ENCODE measurements at regions not wholly inside any gene's neighbourhood (a gene's known extent, or its start where the extent isn't known, plus 50 kb on each side); places are given as distances from the start of the nearest gene placed in this dataset.
A peak's percentile ranks its signal among the peaks of the same experiment; 100 is the strongest.
"Not testable (repeated sequence)": the region's sequence is repeated elsewhere in the genome, so short reads cannot be mapped to it uniquely, and the experiment has no call there.

DNA sequence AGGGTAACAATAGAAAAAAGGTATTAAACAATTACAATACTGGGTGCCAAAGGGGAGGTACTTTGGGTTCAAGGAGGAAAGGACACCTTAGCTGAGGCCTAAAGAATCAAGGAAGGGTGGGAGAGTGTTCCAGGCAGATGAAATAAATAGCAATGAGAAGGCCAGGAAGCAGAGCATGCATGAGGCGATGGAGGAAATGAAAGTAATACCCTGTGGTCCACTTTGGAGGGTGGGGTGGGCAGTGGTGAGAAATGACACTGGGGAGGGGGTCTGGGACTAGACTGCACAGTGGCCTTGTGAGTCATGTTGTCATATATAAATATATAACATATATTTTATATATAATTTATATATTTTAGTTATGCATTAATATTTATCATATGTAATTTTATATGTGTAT lies 55.9 kb downstream of the BHLHE40 start:
- no peak for DNase-seq

DNA sequence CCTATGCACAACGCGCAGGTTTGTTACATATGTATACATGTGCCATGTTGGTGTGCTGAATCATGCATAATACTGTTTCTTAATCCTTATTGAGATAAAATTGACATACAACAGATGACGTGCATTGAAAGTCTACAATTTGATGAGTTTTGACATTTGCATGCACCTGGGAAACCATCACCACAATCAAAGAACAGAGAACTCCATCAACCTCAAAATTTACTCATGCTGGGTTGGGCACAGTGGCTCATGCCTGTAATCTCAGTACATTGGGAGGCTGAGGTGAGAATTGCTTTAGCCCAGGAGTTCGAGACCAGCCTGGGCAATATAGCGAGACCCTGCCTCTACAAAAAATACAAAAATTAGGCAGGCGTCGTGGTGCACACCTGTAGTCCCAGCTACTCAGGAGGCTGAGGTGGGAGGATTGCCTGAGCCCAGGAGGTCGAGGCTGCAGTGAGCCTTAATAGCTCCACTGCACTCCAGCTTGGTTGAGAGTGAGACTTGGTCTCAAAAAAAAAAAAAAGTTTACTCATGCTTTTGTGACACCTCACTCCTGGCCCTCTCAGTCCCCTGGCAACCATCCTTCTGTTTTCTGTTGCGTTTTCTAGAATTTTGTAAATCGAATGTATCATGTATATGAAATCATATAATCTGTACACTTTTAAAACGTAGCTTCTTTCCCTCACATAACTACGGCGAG lies 56.6 kb downstream of the BHLHE40 start:
- no peak for DNase-seq

DNA sequence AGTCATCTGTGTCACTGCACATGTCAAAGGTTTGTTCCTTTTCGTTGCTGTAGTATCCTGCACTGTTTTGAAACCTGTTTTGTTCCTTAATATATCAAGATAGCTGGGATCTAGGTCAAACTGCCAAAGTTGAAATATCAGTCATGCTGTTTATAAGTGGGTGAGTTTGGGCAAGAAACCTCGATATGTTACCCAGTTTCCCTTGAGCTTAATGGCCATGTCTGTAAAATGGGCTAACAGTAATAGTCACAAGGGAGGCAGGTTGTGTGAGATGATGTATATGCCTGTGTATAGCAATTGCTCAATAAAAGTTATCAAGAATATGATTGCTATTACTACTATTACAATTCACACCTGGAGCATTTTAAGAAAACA lies 57.1 kb downstream of the BHLHE40 start:
- DNase-seq = no peak

GRCh38 chr3:5036858-5037257 lies 57.6 kb downstream of the BHLHE40 start:
- DNase-seq = no peak

GRCh38 chr3:5039585-5039984 lies 60.3 kb downstream of the BHLHE40 start:
- DNase-seq = no peak

GRCh38 chr3:5041315-5041714 lies 62.1 kb downstream of the BHLHE40 start:
- no peak for DNase-seq

DNA sequence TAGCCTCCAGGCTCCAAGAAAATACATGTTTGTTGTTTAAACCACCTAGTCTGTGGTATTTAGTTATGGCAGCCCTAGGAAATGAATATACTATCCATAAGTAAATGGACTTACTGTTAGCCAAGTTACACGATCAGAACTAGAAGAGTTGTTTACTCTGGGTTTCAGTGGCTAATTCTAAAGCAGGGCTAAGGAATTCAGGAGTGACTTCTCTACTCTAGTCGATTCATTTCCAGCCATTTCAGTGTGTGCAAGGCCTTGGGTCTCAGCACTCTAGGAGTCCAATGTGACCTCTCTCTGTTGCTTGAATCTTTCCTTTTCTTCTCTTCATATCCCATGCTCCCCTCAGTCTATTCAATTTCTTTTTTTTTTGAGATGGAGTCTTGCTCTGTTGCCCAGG lies 66.7 kb downstream of the BHLHE40 start:
- no peak for DNase-seq

GRCh38 chr3:5047764-5048419 lies 68.7 kb downstream of the BHLHE40 start:
- no peak for DNase-seq

DNA sequence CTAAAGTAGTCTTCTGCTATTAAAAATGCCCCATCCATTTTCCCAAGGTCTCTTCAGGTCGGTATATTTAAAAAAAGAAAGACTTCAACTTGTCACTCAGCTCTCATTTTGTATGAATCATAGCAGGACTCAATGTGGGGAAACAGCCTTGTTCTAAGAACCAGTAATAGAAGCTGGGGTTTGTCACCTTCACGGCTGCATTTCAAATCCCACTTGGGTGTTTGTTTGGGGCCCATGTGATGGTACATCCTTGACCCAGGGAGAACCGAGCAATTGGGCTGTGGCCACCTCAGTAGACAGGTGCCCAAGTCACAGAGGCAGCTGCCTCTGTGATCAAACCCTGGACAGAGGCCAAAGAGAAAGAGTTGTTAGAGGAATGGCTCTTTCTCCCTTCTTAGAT lies 70.3 kb upstream of the ARL8B start:
- DNase-seq = no peak

- no peak for DNase-seq
These were observed 69.8 kb upstream of the ARL8B start for GRCh38 chr3:5052247-5052646.

DNA sequence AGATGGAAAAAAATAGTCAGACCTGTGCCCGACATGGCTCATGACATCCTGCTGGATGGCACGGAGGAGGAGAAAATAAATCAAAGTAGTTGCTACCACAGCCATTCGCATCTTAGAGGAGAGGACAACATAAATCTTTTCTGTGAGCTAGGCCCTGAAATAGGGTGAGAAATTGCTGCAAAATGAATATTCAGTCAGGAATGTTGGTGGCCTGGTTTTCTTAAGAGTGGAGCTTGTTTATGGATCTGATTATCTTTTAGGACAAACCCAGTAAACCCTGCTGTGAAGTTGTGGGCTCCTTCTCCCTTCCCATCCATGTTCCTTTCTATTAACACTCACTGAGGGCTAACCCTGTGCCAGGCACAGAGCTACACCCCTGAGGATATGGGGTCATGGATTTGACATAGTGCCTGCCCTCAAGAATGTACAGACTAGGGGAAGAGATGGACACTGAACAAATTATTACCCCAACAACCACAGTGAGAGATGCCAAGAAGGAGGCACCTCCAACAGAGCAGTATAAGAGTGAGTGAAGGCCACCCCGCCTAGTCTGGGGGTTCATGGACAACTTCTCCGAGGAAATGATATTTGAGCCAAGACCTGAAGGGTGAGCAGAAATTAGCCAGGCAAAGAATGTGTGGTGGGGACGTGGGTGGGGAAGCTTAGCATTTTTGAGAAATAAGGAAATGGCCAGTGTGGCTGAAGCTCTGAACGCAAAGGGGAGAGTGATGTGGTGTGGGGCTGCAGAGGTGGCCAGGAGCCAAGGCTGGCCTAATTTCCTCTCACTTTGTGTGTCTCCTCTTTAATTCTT lies 68.9 kb upstream of the ARL8B start:
- DNase-seq = no peak

DNA sequence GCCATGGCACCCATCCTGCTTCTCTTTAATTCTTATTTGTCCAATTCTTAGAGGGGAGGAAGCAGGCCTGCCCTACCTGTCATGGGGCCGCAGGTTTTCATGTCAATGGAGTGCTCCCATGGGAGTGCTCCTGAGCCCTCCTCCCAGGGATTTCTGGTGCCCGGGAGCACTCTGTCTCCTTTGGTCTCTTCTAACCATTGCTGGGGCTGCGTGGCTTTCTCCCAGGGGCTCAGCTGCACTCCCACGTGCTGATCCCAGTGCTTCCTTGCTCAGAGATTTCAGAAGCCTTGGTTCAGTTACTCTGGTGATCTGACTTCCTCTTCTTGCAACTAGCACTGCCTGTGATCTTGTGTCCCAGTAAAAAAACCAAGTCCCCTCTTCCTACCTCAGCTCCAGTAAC lies 68.0 kb upstream of the ARL8B start:
- DNase-seq = no peak

GRCh38 chr3:5054579-5054978 lies 67.5 kb upstream of the ARL8B start:
- DNase-seq = not testable (repeated sequence)

- no peak for DNase-seq
These were observed 66.6 kb upstream of the ARL8B start for GRCh38 chr3:5055357-5056110.

GRCh38 chr3:5056111-5056391 lies 66.0 kb upstream of the ARL8B start:
- no peak for DNase-seq

DNA sequence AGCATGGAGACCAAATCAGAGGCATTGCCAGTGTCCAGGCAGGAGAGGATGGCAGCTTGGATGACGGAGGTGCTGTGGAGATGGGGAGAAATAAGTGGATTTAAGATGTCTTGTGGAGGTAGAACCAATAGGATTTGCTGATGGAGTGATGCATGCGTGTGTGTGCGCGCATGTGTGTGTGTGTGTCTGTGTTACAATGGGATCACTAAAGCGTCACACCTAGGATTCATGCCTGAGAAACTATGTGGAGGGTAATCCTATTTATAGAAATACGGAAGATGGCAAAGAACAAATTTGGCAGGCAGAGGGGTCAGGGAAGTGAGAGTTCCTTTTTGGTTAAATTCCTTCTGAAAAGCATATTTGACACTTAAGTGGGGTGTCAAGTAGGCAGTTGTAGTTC lies 64.8 kb upstream of the ARL8B start:
- no peak for DNase-seq

- DNase-seq = peak; percentile 6 to 35 (median 31)
These were observed 64.2 kb upstream of the ARL8B start for GRCh38 chr3:5057857-5058324.

DNA sequence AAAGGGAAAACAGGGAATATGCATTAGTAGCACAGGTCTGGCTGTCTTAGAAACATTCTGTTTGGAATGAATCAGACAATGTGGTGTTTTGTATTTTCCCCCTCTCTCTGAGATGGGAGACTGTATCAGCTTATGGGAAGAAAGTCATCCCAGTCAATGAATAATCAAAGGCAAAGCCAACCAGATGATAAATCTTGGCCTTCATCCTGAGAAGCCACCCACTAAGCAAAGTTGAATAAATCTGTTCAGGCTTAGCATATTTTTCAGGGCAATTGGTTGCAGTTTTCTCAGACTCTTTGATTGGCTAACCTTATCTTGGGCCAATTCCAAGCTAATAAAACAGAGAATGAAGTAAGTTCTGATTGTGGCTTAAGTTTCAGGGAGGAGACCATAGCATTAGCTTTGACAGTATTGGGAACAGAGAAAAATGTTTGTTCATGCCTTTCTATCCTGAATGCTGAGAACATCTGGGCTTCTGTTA lies 63.6 kb upstream of the ARL8B start:
- no peak for DNase-seq

DNA sequence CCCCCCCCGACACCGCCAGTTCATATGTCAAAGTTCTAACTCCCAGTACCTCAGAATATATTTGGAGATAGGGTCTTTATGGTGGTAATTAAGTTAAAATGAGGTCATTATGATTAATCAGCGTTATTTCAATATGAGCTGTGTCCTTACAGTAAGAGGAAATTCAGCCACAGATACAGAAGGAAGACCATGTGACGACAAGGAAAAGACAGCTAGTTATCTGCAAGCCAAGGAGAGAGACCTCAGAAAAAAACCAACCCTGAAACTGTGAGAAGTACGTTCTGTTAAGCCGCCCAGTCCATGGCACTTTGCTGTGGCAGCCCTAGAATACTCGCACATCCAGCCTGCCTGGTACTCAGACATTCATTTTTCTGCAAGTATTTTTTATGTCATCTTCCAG lies 62.3 kb upstream of the ARL8B start:
- DNase-seq = no peak

GRCh38 chr3:5061218-5061569 lies 60.9 kb upstream of the ARL8B start:
- DNase-seq = no peak

DNA sequence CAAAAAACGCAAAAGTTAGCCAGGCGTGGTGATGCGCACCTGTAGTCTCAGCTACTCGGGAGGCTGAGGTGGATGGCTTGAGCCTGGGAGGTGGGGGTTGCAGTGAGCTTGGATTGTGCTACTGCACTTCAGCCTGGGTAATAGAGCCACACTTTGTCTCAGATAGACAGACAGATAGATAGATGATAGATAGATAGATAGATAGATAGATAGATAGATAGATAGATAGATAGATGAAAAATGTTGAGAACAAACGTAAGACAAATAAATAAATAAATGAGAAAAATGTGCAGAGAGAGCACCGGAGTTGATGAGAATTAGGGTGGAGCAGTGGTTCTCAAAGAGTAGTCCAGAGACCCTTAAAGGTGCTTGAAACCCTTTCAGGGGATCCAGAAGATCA lies 58.4 kb upstream of the ARL8B start:
- no peak for DNase-seq

- DNase-seq = no peak
These were observed 53.5 kb upstream of the ARL8B start for GRCh38 chr3:5068531-5069050.

DNA sequence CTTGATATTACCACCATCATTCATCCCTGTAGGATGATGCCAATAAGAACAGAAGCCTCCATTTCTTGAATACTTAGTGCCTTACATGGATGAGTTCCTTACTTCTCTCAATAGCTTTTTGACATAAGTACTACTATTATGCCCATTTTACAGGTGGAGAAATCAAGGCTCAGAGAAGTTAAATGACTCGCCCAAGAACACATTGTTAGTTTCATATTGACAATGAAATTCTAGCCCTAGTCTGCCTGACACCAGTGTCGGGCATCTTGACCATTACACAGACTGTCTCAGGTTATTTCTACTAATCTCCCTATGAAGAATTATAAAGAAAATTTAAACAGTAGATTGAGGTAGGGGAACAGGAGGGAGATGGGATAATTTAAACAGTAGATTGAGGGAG lies 52.5 kb upstream of the ARL8B start:
- DNase-seq = no peak

All from activated CD4-positive, CD25-positive, alpha-beta regulatory T cell (primary cell).